HG03196 (cell line): ENCODE measurements at regions not wholly inside any gene's neighbourhood (a gene's known extent, or its start where the extent isn't known, plus 50 kb on each side); places are given as distances from the start of the nearest gene placed in this dataset.

Experiments
- ATAC-seq: cut with Tn5 transposase; IDR thresholded peaks from one replicate; pipeline ENCODE4 v1.9.1; 2021; ENCODE audit not compliant: unreplicated experiment

GRCh38 chr6:37105148-37106050 is 64.6 kb upstream of the PIM1 start:
- no peak for ATAC-seq

GRCh38 chr6:37106051-37106363 is 63.9 kb upstream of the PIM1 start:
- no peak for ATAC-seq

- no peak for ATAC-seq
Observed at GRCh38 chr6:37106554-37106953, 63.4 kb upstream of the PIM1 start.

GRCh38 chr6:37106982-37107491 is 62.9 kb upstream of the PIM1 start:
- no peak for ATAC-seq

GRCh38 chr6:37109714-37110499 is 60.0 kb upstream of the PIM1 start:
- ATAC-seq, result no peak

GRCh38 chr6:37110500-37111461 is 59.2 kb upstream of the PIM1 start:
- no peak for ATAC-seq

- no peak for ATAC-seq
Observed at GRCh38 chr6:37113976-37114375, 56.0 kb upstream of the PIM1 start.

- no peak for ATAC-seq
Observed at GRCh38 chr6:37114612-37115011, 55.3 kb upstream of the PIM1 start.

GRCh38 chr6:37115236-37115895 is 54.6 kb upstream of the PIM1 start:
- no peak for ATAC-seq

GRCh38 chr6:37116326-37116725 is 53.6 kb upstream of the PIM1 start:
- ATAC-seq, result no peak

GRCh38 chr6:37119387-37119886 is 50.5 kb upstream of the PIM1 start:
- no peak for ATAC-seq
